WTC11 (cell line): ENCODE measurements at regions not wholly inside any gene's neighbourhood (a gene's known extent, or its start where the extent isn't known, plus 50 kb on each side); places are given as distances from the start of the nearest gene placed in this dataset.
A peak's percentile ranks its signal among the peaks of the same experiment; 100 is the strongest.

Experiments used
- ATAC-seq: fragments of 200-7000 bp; cut with Tn5 transposase; 2 replicates; pipeline ENCODE4 v1.10.0; 2021; ENCODE audit warnings: mild to moderate bottlenecking, moderate library complexity
- CTCF ChIA-PET: fragments of 300-600 bp; sonication (Branson Sonifier 250); formaldehyde crosslinking; loops from one replicate; lab custom pipeline; 2021; ENCODE audit warnings: antibody characterized with exemption; lab: Charles Lee
- POLR2A ChIA-PET: fragments of 350-600 bp; sonication (Branson Sonifier 250); formaldehyde crosslinking; loops from one replicate; lab custom pipeline; 2021; ENCODE audit warnings: antibody characterized with exemption; lab: Charles Lee
- DNase-seq: peaks from one replicate; pipeline ENCODE4 v3.0.0; 2021; ENCODE audit warnings: low spot score
- H3K27ac Mint-ChIP-seq: 2 replicates; pipeline ENCODE4 v1.8.0; 2021; ENCODE audit warnings: mixed read lengths
- H3K27me3 Mint-ChIP-seq: 2 replicates; pipeline ENCODE4 v1.8.0; 2021; ENCODE audit warnings: low read depth, mild to moderate bottlenecking, moderate library complexity, mixed read lengths
- H3K36me3 Mint-ChIP-seq: 2 replicates; pipeline ENCODE4 v1.8.0; 2021; ENCODE audit warnings: mixed read lengths
- H3K4me1 Mint-ChIP-seq: 2 replicates; pipeline ENCODE4 v1.8.0; 2022; ENCODE audit warnings: mixed read lengths
- H3K4me3 Mint-ChIP-seq: 2 replicates; pipeline ENCODE4 v1.8.0; 2021; ENCODE audit warnings: mild to moderate bottlenecking, moderate library complexity, mixed read lengths
- H3K9me3 Mint-ChIP-seq: 2 replicates; pipeline ENCODE4 v1.8.0; 2021; ENCODE audit warnings: mixed read lengths
- ELF4 ChIP-seq: sonication (generic); formaldehyde crosslinking; IDR thresholded peaks from 2 replicates; pipeline ENCODE4 v1.8.1; 2022; ENCODE audit warnings: low read depth, mild to moderate bottlenecking, moderate library complexity, missing genetic modification reagents
- GABPB1 ChIP-seq: sonication (generic); formaldehyde crosslinking; IDR thresholded peaks from 2 replicates; pipeline ENCODE4 v1.8.1; 2023; ENCODE audit warnings: mild to moderate bottlenecking, missing genetic modification reagents
- HMGA2 ChIP-seq: fragments of 250-450 bp; sonication (Bioruptor Pico); IDR thresholded peaks from 2 replicates; pipeline ENCODE4 v1.4.0; 2021; ENCODE audit warnings: mild to moderate bottlenecking, moderate library complexity
- JUN ChIP-seq: sonication (generic); formaldehyde crosslinking; IDR thresholded peaks from 2 replicates; pipeline ENCODE4 v1.8.0; 2023; ENCODE audit warnings: mild to moderate bottlenecking, missing genetic modification reagents
- MXD4 ChIP-seq: fragments of 250-450 bp; sonication (Bioruptor Pico); IDR thresholded peaks from 2 replicates; pipeline ENCODE4 v1.8.0; 2021; ENCODE audit warnings: mild to moderate bottlenecking, moderate library complexity, borderline replicate concordance
- NFATC4 ChIP-seq: fragments of 250-450 bp; sonication (Bioruptor Pico); IDR thresholded peaks from 2 replicates; pipeline ENCODE4 v1.9.0; 2021; ENCODE audit warnings: mild to moderate bottlenecking
- NFE2L1 ChIP-seq: sonication (generic); formaldehyde crosslinking; IDR thresholded peaks from 2 replicates; pipeline ENCODE4 v1.8.1; 2023; ENCODE audit warnings: missing genetic modification reagents
- OVOL2 ChIP-seq: fragments of 250-450 bp; sonication (Bioruptor Pico); IDR thresholded peaks from 2 replicates; pipeline ENCODE4 v1.9.0; 2021; ENCODE audit warnings: mild to moderate bottlenecking, borderline replicate concordance
- TEAD1 ChIP-seq: sonication (generic); formaldehyde crosslinking; IDR thresholded peaks from 2 replicates; pipeline ENCODE4 v1.8.0; 2022; ENCODE audit warnings: mild to moderate bottlenecking, missing genetic modification reagents
- ZNF232 ChIP-seq: sonication (generic); formaldehyde crosslinking; IDR thresholded peaks from 2 replicates; pipeline ENCODE4 v1.8.0; 2022; ENCODE audit warnings: mild to moderate bottlenecking, missing genetic modification reagents
- ZNF263 ChIP-seq: sonication (generic); formaldehyde crosslinking; IDR thresholded peaks from 2 replicates; pipeline ENCODE4 v1.8.1; 2022; ENCODE audit warnings: low read depth, mild to moderate bottlenecking, moderate library complexity, missing genetic modification reagents
- ZNF317 ChIP-seq: sonication (generic); formaldehyde crosslinking; IDR thresholded peaks from 2 replicates; pipeline ENCODE4 v1.8.1; 2023; ENCODE audit warnings: low read depth, mild to moderate bottlenecking, moderate library complexity, missing genetic modification reagents, borderline replicate concordance
- TF ChIP-seq, protein P1 (sequence below): sonication (generic); formaldehyde crosslinking; IDR thresholded peaks from 2 replicates; pipeline ENCODE4 v1.8.1; 2022; ENCODE audit warnings: missing genetic modification reagents, borderline replicate concordance
- TF ChIP-seq, protein P2 (sequence below): fragments of 250-450 bp; sonication (Bioruptor Pico); IDR thresholded peaks from 2 replicates; pipeline ENCODE4 v1.9.0; 2021; ENCODE audit warnings: moderate library complexity, mild to moderate bottlenecking, inconsistent platforms, borderline replicate concordance
- TF ChIP-seq, protein P3 (sequence below): fragments of 250-450 bp; sonication (Bioruptor Pico); IDR thresholded peaks from 2 replicates; pipeline ENCODE4 v1.8.0; 2021; ENCODE audit warnings: mild to moderate bottlenecking
- TF ChIP-seq, protein P4 (sequence below): sonication (generic); formaldehyde crosslinking; IDR thresholded peaks from 2 replicates; pipeline ENCODE4 v1.8.0; 2022; ENCODE audit warnings: mild to moderate bottlenecking, missing genetic modification reagents
- TF ChIP-seq, protein P5 (sequence below): sonication (generic); formaldehyde crosslinking; IDR thresholded peaks from 2 replicates; pipeline ENCODE4 v1.8.0; 2022; ENCODE audit warnings: missing genetic modification reagents
- TF ChIP-seq, protein P6 (sequence below): sonication (generic); formaldehyde crosslinking; IDR thresholded peaks from 2 replicates; pipeline ENCODE4 v1.8.0; 2023; ENCODE audit warnings: mild to moderate bottlenecking, missing genetic modification reagents
- TF ChIP-seq, protein P7 (sequence below): sonication (generic); formaldehyde crosslinking; IDR thresholded peaks from 2 replicates; pipeline ENCODE4 v1.8.1; 2023; ENCODE audit warnings: mild to moderate bottlenecking, missing genetic modification reagents, moderate library complexity

DNA sequence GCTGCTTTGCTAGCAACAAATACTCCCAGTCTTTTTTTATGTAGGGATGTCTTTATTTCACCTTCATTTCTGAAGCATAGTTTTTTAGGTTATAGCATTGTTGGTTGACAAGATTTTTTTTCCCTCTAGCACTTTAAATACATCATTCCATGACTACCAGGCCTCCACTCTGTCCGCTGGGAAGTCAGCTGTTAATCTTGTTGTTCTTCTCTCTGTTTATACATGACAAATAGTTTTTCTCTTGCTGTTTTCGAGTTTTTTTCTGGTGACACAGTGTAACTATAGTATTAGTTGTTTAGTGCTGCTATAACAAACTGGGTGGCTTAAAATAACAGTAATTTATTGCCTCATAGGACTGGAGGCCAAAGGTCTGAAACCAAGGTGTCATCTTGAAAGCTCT is 205.5 kb upstream of the CNTNAP4 start:
- TF ChIP-seq, protein P1, sequence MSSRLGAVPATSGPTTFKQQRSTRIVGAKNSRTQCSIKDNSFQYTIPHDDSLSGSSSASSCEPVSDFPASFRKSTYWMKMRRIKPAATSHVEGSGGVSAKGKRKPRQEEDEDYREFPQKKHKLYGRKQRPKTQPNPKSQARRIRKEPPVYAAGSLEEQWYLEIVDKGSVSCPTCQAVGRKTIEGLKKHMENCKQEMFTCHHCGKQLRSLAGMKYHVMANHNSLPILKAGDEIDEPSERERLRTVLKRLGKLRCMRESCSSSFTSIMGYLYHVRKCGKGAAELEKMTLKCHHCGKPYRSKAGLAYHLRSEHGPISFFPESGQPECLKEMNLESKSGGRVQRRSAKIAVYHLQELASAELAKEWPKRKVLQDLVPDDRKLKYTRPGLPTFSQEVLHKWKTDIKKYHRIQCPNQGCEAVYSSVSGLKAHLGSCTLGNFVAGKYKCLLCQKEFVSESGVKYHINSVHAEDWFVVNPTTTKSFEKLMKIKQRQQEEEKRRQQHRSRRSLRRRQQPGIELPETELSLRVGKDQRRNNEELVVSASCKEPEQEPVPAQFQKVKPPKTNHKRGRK (CRISPR knock-in tag), result no peak
- TF ChIP-seq MXD4 (CRISPR knock-in tag), result no peak
- TF ChIP-seq, protein P2, sequence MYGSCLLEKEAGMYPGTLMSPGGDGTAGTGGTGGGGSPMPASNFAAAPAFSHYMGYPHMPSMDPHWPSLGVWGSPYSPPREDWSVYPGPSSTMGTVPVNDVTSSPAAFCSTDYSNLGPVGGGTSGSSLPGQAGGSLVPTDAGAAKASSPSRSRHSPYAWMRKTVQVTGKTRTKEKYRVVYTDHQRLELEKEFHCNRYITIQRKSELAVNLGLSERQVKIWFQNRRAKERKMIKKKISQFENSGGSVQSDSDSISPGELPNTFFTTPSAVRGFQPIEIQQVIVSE (CRISPR knock-in tag), result no peak
- TF ChIP-seq, protein P3, sequence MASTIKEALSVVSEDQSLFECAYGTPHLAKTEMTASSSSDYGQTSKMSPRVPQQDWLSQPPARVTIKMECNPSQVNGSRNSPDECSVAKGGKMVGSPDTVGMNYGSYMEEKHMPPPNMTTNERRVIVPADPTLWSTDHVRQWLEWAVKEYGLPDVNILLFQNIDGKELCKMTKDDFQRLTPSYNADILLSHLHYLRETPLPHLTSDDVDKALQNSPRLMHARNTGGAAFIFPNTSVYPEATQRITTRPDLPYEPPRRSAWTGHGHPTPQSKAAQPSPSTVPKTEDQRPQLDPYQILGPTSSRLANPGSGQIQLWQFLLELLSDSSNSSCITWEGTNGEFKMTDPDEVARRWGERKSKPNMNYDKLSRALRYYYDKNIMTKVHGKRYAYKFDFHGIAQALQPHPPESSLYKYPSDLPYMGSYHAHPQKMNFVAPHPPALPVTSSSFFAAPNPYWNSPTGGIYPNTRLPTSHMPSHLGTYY (CRISPR knock-in tag), result no peak
- peak; percentile 64; the same call in 1 of the 2 replicates for TF ChIP-seq ZNF317 (CRISPR knock-in tag)
- DNase-seq (no peak), ATAC-seq (no peak)
- Mint-ChIP-seq H3K27ac (no peak overlapping the region), H3K4me3 (no peak overlapping the region), H3K4me1 (no peaks in the 10 kb centered on the region), H3K9me3 (peaks cover 65% of the 10 kb centered on the region), H3K27me3 (peaks cover 4% of the 10 kb centered on the region; the same call in 1 of the 2 replicates), H3K36me3 (peaks cover 33% of the 10 kb centered on the region)
- ChIA-PET POLR2A (no interaction called here), CTCF (no interaction called here)

DNA sequence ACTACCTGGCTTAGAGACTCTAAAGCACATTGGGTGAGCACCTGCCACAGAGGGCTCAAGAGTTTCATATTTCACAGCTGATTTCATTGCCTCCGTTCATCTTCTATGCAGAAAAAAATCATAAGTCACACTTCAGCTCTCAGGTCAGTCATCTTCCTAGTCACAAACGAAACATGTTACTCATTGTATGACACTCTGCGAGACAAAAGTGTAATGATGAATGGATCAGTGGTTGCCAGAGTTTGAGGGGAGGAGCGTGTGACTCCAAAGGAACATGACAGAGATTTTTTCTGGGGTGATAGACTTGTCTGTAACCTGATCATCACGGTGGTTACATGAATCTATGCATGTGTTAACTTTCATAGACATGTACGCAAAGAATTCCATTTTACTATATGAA is 195.2 kb upstream of the CNTNAP4 start:
- DNase-seq (no peak), ATAC-seq (no peak)
- Mint-ChIP-seq H3K36me3 (0 out of 2 replicates have a peak, but pooled peaks cover 12% of the 10 kb centered on the region), H3K9me3 (peaks cover 31% of the 10 kb centered on the region), H3K4me3 (no peak overlapping the region), H3K4me1 (peaks cover 6% of the 10 kb centered on the region), H3K27me3 (no peaks in the 10 kb centered on the region; the same call in 1 of the 2 replicates), H3K27ac (no peak overlapping the region)
- ChIA-PET POLR2A (interaction anchor here (0.6 kb wide), 1 partner anchor 267 kb away, joined by 4 read pairs; no protein-coding TSS in a partner anchor), CTCF (no interaction called here)
- no peak for TF ChIP-seq GABPB1 (CRISPR knock-in tag)
- TF ChIP-seq, protein P4, sequence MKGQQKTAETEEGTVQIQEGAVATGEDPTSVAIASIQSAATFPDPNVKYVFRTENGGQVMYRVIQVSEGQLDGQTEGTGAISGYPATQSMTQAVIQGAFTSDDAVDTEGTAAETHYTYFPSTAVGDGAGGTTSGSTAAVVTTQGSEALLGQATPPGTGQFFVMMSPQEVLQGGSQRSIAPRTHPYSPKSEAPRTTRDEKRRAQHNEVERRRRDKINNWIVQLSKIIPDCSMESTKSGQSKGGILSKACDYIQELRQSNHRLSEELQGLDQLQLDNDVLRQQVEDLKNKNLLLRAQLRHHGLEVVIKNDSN, result no peak
- TF ChIP-seq ZNF232 (CRISPR knock-in tag), result no peak
- no peak for TF ChIP-seq ELF4 (CRISPR knock-in tag)
- no peak for TF ChIP-seq NFE2L1 (CRISPR knock-in tag)
- TF ChIP-seq HMGA2 (CRISPR knock-in tag), result no peak
- no peak for TF ChIP-seq JUN (CRISPR knock-in tag)
- TF ChIP-seq TEAD1 (CRISPR knock-in tag), result no peak
- no peak for TF ChIP-seq ZNF263 (CRISPR knock-in tag)
- TF ChIP-seq OVOL2 (CRISPR knock-in tag), result no peak
- TF ChIP-seq, protein P5, sequence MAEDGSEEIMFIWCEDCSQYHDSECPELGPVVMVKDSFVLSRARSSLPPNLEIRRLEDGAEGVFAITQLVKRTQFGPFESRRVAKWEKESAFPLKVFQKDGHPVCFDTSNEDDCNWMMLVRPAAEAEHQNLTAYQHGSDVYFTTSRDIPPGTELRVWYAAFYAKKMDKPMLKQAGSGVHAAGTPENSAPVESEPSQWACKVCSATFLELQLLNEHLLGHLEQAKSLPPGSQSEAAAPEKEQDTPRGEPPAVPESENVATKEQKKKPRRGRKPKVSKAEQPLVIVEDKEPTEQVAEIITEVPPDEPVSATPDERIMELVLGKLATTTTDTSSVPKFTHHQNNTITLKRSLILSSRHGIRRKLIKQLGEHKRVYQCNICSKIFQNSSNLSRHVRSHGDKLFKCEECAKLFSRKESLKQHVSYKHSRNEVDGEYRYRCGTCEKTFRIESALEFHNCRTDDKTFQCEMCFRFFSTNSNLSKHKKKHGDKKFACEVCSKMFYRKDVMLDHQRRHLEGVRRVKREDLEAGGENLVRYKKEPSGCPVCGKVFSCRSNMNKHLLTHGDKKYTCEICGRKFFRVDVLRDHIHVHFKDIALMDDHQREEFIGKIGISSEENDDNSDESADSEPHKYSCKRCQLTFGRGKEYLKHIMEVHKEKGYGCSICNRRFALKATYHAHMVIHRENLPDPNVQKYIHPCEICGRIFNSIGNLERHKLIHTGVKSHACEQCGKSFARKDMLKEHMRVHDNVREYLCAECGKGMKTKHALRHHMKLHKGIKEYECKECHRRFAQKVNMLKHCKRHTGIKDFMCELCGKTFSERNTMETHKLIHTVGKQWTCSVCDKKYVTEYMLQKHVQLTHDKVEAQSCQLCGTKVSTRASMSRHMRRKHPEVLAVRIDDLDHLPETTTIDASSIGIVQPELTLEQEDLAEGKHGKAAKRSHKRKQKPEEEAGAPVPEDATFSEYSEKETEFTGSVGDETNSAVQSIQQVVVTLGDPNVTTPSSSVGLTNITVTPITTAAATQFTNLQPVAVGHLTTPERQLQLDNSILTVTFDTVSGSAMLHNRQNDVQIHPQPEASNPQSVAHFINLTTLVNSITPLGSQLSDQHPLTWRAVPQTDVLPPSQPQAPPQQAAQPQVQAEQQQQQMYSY (CRISPR knock-in tag), result no peak
- TF ChIP-seq, protein P6, sequence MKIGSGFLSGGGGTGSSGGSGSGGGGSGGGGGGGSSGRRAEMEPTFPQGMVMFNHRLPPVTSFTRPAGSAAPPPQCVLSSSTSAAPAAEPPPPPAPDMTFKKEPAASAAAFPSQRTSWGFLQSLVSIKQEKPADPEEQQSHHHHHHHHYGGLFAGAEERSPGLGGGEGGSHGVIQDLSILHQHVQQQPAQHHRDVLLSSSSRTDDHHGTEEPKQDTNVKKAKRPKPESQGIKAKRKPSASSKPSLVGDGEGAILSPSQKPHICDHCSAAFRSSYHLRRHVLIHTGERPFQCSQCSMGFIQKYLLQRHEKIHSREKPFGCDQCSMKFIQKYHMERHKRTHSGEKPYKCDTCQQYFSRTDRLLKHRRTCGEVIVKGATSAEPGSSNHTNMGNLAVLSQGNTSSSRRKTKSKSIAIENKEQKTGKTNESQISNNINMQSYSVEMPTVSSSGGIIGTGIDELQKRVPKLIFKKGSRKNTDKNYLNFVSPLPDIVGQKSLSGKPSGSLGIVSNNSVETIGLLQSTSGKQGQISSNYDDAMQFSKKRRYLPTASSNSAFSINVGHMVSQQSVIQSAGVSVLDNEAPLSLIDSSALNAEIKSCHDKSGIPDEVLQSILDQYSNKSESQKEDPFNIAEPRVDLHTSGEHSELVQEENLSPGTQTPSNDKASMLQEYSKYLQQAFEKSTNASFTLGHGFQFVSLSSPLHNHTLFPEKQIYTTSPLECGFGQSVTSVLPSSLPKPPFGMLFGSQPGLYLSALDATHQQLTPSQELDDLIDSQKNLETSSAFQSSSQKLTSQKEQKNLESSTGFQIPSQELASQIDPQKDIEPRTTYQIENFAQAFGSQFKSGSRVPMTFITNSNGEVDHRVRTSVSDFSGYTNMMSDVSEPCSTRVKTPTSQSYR (CRISPR knock-in tag), result no peak
- TF ChIP-seq, protein P7, sequence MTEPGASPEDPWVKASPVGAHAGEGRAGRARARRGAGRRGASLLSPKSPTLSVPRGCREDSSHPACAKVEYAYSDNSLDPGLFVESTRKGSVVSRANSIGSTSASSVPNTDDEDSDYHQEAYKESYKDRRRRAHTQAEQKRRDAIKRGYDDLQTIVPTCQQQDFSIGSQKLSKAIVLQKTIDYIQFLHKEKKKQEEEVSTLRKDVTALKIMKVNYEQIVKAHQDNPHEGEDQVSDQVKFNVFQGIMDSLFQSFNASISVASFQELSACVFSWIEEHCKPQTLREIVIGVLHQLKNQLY (CRISPR knock-in tag), result no peak
- no peak for TF ChIP-seq NFATC4 (CRISPR knock-in tag)
